B cell (primary cell): ENCODE measurements at regions not wholly inside any gene's neighbourhood (a gene's known extent, or its start where the extent isn't known, plus 50 kb on each side); places are given as distances from the start of the nearest gene placed in this dataset.

ENCODE experiments used
- ATAC-seq: fragments of 200-7000 bp; cut with Tn5 transposase; one replicate; pipeline ENCODE4 v1.10.0; 2021; ENCODE audit warnings: low read depth, mild to moderate bottlenecking, moderate number of reproducible peaks, moderate library complexity
- CTCF ChIA-PET: fragments of 350-600 bp; sonication (Branson Sonifier 250); formaldehyde crosslinking; loops from one replicate; lab custom pipeline; 2021; ENCODE audit warnings: antibody characterized with exemption, inconsistent platforms; lab: Charles Lee
- POLR2A ChIA-PET: fragments of 350-600 bp; sonication (Branson Sonifier 250); formaldehyde crosslinking; loops from one replicate; lab custom pipeline; 2021; ENCODE audit warnings: antibody characterized with exemption; lab: Charles Lee
- DNase-seq: peaks from one replicate; pipeline ENCODE4 v3.0.0; 2013
- H2AFZ ChIP-seq: 2 replicates; pipeline ENCODE4 v1.6.1; 2012; ENCODE audit warnings: mild to moderate bottlenecking, low read depth, low read length; ENCODE audit not compliant: insufficient read depth, poor library complexity, severe bottlenecking
- H3K27ac ChIP-seq, 2 donors: 1 replicate in 1 of 2; 2 replicates in 1 of 2; pipeline ENCODE4 v1.5.1; 2012 to 2013; ENCODE audit warnings: low read length in 2 of 2, mild to moderate bottlenecking in 2 of 2, moderate library complexity in 1 of 2
- H3K27me3 ChIP-seq, 4 experiments: fragments of 200-600 bp in 1 of 4; sonication (generic) in 1 of 4; replicated peaks in 1 of 4; 1 replicate in 2 of 4; 2 replicates in 2 of 4; pipeline versions ENCODE4 v1.6.1 to v1.7.0; 2013 to 2016; ENCODE audit warnings: low read length in 3 of 4, mild to moderate bottlenecking in 2 of 4, mixed read lengths in 1 of 4, moderate library complexity in 1 of 4; ENCODE audit not compliant: insufficient read depth in 4 of 4, control insufficient read depth in 3 of 4; ENCODE audit errors: control extremely low read depth in 1 of 4
- H3K36me3 ChIP-seq, 2 experiments: replicated peaks in 1 of 2; 1 replicate in 1 of 2; 2 replicates in 1 of 2; pipeline versions ENCODE4 v1.6.1 to v1.7.1; 2013; ENCODE audit warnings: low read length in 1 of 2; ENCODE audit not compliant: insufficient read depth in 2 of 2, control insufficient read depth in 1 of 2; ENCODE audit errors: control extremely low read depth in 1 of 2, extremely low read depth in 1 of 2
- H3K4me1 ChIP-seq, 2 donors: fragments of 200-600 bp in 1 of 2; sonication (generic) in 1 of 2; 1 replicate in 1 of 2; 2 replicates in 1 of 2; pipeline versions ENCODE4 v1.5.1 to v1.6.1; 2013 to 2017; ENCODE audit warnings: low read length in 2 of 2; ENCODE audit not compliant: control insufficient read depth in 2 of 2, insufficient read depth in 2 of 2
- H3K4me2 ChIP-seq: replicated peaks from 2 replicates; pipeline ENCODE3; 2012; ENCODE audit warnings: mild to moderate bottlenecking, low read depth, low read length; ENCODE audit not compliant: poor library complexity, severe bottlenecking
- H3K4me3 ChIP-seq, 5 experiments: fragments of 200-600 bp in 1 of 5; sonication (generic) in 1 of 5; 1 replicate in 3 of 5; 2 replicates in 2 of 5; pipeline versions ENCODE4 v1.5.1 to v1.7.0; 2011 to 2016; ENCODE audit warnings: low read length in 4 of 5, mild to moderate bottlenecking in 4 of 5, low read depth in 2 of 5, control low read depth in 1 of 5, moderate library complexity in 1 of 5; ENCODE audit not compliant: insufficient read depth in 1 of 5; ENCODE audit errors: control extremely low read depth in 1 of 5, extremely low read depth in 1 of 5
- H3K79me2 ChIP-seq: fragments of 200-600 bp; sonication (generic); one replicate; pipeline ENCODE4 v1.6.0; 2016; ENCODE audit warnings: low read length; ENCODE audit not compliant: control insufficient read depth, insufficient read depth
- H3K9ac ChIP-seq: fragments of 200-600 bp; sonication (generic); 2 replicates; pipeline ENCODE4 v1.6.1; 2017; ENCODE audit warnings: mild to moderate bottlenecking, low read length, moderate library complexity
- H3K9me3 ChIP-seq, 3 donors: one replicate each; pipeline versions ENCODE4 v1.6.1 to v1.7.1; 2013; ENCODE audit warnings: low read length in 2 of 3; ENCODE audit not compliant: control insufficient read depth in 2 of 3, insufficient read depth in 1 of 3; ENCODE audit errors: control extremely low read depth in 1 of 3
- H4K20me1 ChIP-seq: 2 replicates; pipeline ENCODE4 v1.6.0; 2012; ENCODE audit warnings: mild to moderate bottlenecking, low read length; ENCODE audit not compliant: insufficient read depth, control insufficient read depth, poor library complexity, severe bottlenecking
- H3K27ac Mint-ChIP-seq: one replicate; pipeline ENCODE4 v1.8.0; 2021; ENCODE audit warnings: mixed read lengths
- H3K27me3 Mint-ChIP-seq: one replicate; pipeline ENCODE4 v1.8.0; 2021; ENCODE audit warnings: mixed read lengths
- H3K4me1 Mint-ChIP-seq: one replicate; pipeline ENCODE4 v1.8.0; 2021; ENCODE audit warnings: mixed read lengths
- H3K4me3 Mint-ChIP-seq: one replicate; pipeline ENCODE4 v1.8.0; 2021; ENCODE audit warnings: mixed read lengths
- H3K9me3 Mint-ChIP-seq: one replicate; pipeline ENCODE4 v1.8.0; 2022; ENCODE audit warnings: mixed read lengths; ENCODE audit not compliant: insufficient read depth
- CTCF ChIP-seq: fragments of 200-600 bp; IDR thresholded peaks from one replicate; pipeline ENCODE4 v1.8.0; 2022; ENCODE audit warnings: antibody characterized with exemption, mild to moderate bottlenecking
- EZH2 ChIP-seq: IDR thresholded peaks from 2 replicates; pipeline ENCODE4 v1.6.1; 2012; ENCODE audit warnings: borderline replicate concordance, low read depth, mild to moderate bottlenecking, moderate library complexity, low read length; ENCODE audit not compliant: insufficient read depth, poor library complexity, severe bottlenecking
- WGBS: methylation state at CpG from one replicate; pipeline ENCODE4 v1.1.5; 2013; ENCODE audit warnings: missing lambda C conversion rate; ENCODE audit not compliant: insufficient coverage; 5-methylcytosine and 5-hydroxymethylcytosine counted together
- intact Hi-C: fragments of 100-400 bp; cut with micrococcal nuclease; formaldehyde crosslinking; loops from one replicate; pipeline ENCODE4 v1.10.0; 2022

DNA sequence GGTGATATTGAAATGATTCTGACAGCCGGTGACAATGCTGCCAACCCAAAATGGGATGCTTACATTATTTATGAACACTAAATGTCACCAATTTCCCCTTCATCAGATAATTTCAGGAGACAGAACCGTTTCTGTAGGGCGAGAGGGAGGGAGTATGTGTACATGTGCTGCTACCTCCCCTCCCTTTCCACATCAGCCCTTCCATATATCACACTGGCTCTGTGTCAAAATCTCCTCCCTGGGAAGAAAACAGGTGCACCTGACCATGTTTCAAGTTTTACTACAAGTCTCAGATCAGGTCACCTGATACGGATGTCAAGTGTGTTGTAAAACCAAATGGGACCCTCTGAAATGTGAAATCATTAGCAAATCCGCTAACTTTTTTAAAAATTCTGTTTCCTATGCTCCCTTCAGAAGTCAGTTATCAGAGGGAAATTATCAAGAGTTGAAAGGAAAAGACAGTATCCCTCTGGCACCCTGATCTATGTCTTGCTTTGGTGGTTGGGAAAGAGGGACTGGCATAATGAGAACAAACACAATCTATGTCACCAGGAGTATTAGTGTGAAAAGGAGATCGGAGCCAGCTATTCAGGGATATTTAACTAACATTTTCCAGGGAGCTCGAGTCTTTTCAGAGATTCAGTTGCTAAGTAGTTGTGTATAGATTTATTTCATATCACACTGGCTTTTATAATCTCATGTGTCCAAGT lies 1002.3 kb upstream of the CDH8 start:
- H3K79me2 ChIP-seq = no peaks in the 10 kb centered on the region
- ATAC-seq = no peak
- Mint-ChIP-seq H3K9me3 (peaks cover 2% of the 10 kb centered on the region), H3K4me1 (no peaks in the 10 kb centered on the region), H3K27ac (no peak overlapping the region), H3K27me3 (no peaks in the 10 kb centered on the region), H3K4me3 (no peak overlapping the region)
- intact Hi-C loops = no loop called here
- no peak overlapping the region for H3K4me3 ChIP-seq
- no peaks in the 10 kb centered on the region for H3K27me3 ChIP-seq
- TF ChIP-seq CTCF = no peak
- no peak for TF ChIP-seq EZH2
- H3K27ac ChIP-seq = no peak overlapping the region
- no peak overlapping the region for H3K4me2 ChIP-seq
- DNase-seq = no peak
- H3K9me3 ChIP-seq = no peaks in the 10 kb centered on the region
- H3K9ac ChIP-seq = no peak overlapping the region
- no peaks in the 10 kb centered on the region for H4K20me1 ChIP-seq
- H2AFZ ChIP-seq = no peak overlapping the region
- ChIA-PET POLR2A (no interaction called here), CTCF (no interaction called here)
- WGBS = 100% methylated on average over 1 of the region's 7 CpGs
- H3K36me3 ChIP-seq = no peaks in the 10 kb centered on the region
- H3K4me1 ChIP-seq = no peaks in the 10 kb centered on the region

DNA sequence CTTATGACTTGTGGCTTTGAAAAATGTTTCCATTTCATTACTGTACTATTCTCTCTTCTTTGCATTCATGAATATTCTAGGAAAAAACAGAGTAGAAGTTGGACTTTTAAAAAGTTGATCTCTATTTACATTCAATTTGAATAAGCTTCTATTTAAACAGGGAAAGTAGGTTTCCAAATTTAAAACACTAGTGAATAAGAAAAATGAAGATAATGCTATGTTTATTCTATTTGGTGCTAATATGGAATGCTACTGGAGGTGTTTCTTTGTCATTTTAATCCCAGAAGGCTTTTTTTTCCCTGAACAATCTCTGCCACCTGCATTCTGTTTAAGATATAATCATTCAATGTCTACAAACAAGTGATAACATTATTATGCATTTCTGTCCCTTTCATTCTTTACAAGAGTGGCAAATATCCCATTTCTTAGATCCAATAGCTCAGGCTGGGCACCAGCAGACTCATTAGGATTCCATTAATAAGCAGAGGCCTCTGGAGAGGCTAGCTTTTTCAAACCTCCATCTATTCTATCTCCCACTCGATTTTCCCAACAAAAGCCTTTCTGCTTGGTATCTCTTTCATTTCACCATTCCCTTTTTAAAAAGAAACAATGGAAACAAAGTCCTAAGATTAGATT lies 1001.6 kb upstream of the CDH8 start:
- no peaks in the 10 kb centered on the region for H3K27me3 ChIP-seq
- peaks cover 2% of the 10 kb centered on the region for H3K9me3 Mint-ChIP-seq
- CTCF ChIA-PET = no interaction called here
- H3K4me2 ChIP-seq = no peak overlapping the region
- intact Hi-C loops = no loop called here
- H3K4me3 Mint-ChIP-seq = no peak overlapping the region
- no peaks in the 10 kb centered on the region for H3K36me3 ChIP-seq
- H3K27ac Mint-ChIP-seq = no peak overlapping the region
- POLR2A ChIA-PET = no interaction called here
- no peak for TF ChIP-seq CTCF
- no peak for TF ChIP-seq EZH2
- H4K20me1 ChIP-seq = no peaks in the 10 kb centered on the region
- H3K27ac ChIP-seq = no peak overlapping the region
- no peak overlapping the region for H2AFZ ChIP-seq
- no peak overlapping the region for H3K9ac ChIP-seq
- no peak overlapping the region for H3K4me3 ChIP-seq
- no peaks in the 10 kb centered on the region for H3K79me2 ChIP-seq
- H3K9me3 ChIP-seq = no peaks in the 10 kb centered on the region
- H3K4me1 Mint-ChIP-seq = no peaks in the 10 kb centered on the region
- H3K27me3 Mint-ChIP-seq = no peaks in the 10 kb centered on the region
- WGBS = no CpG with 5 or more reads among the region's 1 CpG
- ATAC-seq (no peak), DNase-seq (no peak)
- H3K4me1 ChIP-seq = no peaks in the 10 kb centered on the region
